ENCODE measurements at regions not wholly inside any gene's neighbourhood (a gene's known extent, or its start where the extent isn't known, plus 50 kb on each side); places are given as distances from the start of the nearest gene placed in this dataset.

DNA sequence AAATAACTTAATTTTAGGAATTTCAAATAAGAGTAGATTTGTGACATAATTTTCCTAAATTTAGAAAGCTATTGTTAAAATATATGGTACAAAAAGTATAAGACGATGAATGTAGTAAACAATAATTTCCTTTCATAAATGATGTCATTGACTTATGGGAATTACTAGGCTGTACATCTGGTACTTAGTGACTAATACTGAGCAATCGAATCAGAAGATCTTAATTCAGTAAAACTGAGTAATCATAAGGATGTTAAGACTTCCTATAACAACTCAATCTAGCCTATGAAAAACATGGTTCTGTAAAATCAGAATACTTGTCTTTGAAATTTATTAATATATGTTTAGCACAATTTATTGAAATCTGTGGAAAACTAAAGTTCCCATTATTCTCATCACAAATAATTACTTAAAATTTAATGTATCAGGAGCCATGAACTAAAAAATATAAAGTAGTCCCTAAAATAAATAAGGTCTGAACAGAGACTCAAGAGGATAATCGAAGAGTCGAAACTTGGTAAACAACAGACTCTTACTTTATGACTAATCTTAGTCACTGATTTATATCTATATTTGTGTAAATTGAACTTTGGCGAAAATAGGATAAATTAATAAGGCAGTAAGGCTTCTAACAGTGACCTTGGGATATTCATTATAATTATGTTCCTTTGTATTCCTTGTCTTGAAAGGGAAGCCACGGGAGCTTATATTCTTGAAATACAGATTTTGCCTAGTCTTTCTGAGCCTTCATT is 142.1 kb downstream of the HGF start:
- H3K36me3 ChIP-seq: no peaks in the 10 kb centered on the region
- DNase-seq (ENCODE audit: extremely low spot score): no peak
- no peak for TF ChIP-seq POLR2AphosphoS5 (IDR thresholded peaks at IDR 0.05)
- TF ChIP-seq POLR2A (IDR thresholded peaks at IDR 0.05; ENCODE audit: low read depth): no peak
- TF ChIP-seq, protein P1, sequence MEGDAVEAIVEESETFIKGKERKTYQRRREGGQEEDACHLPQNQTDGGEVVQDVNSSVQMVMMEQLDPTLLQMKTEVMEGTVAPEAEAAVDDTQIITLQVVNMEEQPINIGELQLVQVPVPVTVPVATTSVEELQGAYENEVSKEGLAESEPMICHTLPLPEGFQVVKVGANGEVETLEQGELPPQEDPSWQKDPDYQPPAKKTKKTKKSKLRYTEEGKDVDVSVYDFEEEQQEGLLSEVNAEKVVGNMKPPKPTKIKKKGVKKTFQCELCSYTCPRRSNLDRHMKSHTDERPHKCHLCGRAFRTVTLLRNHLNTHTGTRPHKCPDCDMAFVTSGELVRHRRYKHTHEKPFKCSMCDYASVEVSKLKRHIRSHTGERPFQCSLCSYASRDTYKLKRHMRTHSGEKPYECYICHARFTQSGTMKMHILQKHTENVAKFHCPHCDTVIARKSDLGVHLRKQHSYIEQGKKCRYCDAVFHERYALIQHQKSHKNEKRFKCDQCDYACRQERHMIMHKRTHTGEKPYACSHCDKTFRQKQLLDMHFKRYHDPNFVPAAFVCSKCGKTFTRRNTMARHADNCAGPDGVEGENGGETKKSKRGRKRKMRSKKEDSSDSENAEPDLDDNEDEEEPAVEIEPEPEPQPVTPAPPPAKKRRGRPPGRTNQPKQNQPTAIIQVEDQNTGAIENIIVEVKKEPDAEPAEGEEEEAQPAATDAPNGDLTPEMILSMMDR (IDR thresholded peaks at IDR 0.05): no peak
- TF ChIP-seq EP300 (IDR thresholded peaks at IDR 0.05): no peak
- no peaks in the 10 kb centered on the region for H3K9me3 ChIP-seq
- H3K4me1 ChIP-seq: no peaks in the 10 kb centered on the region
- H3K27me3 ChIP-seq: no peaks in the 10 kb centered on the region
- intact Hi-C loops (cut with DNase I): no loop called here
- H3K4me3 ChIP-seq: no peak overlapping the region
- 85% methylated on average over 6 of the region's 6 CpGs for WGBS
- no peak overlapping the region for H3K27ac ChIP-seq (replicated peaks in 1 of 4)

DNA sequence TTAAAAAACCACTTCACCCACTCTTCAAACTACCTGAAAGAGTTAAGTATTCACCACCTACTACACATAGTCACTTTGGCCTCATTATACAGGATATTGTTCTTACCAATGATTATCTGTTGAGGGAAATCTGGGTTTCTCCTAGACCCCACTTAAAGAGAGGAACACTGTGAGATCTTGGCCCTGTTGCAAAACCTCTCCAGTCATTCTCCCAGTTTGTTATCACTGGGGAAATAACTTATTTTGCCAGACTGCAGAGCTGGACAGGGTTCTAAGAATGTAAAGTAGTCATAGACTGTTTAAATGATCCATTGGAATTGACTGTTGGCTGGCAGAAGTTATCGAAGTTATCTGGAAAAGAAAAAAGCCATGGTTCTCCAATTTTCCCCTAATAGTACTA is 143.8 kb downstream of the HGF start:
- intact Hi-C loops (cut with DNase I): no loop called here
- Histone ChIP-seq H3K27me3 (no peaks in the 10 kb centered on the region), H3K4me1 (no peaks in the 10 kb centered on the region), H3K27ac (replicated peaks in 1 of 4) (no peak overlapping the region), H3K36me3 (no peaks in the 10 kb centered on the region), H3K9me3 (no peaks in the 10 kb centered on the region), H3K4me3 (no peak overlapping the region)
- WGBS: 65% methylated on average over 1 of the region's 1 CpG
- no peak for TF ChIP-seq POLR2AphosphoS5 (IDR thresholded peaks at IDR 0.05)
- no peak for DNase-seq (ENCODE audit: extremely low spot score)

DNA sequence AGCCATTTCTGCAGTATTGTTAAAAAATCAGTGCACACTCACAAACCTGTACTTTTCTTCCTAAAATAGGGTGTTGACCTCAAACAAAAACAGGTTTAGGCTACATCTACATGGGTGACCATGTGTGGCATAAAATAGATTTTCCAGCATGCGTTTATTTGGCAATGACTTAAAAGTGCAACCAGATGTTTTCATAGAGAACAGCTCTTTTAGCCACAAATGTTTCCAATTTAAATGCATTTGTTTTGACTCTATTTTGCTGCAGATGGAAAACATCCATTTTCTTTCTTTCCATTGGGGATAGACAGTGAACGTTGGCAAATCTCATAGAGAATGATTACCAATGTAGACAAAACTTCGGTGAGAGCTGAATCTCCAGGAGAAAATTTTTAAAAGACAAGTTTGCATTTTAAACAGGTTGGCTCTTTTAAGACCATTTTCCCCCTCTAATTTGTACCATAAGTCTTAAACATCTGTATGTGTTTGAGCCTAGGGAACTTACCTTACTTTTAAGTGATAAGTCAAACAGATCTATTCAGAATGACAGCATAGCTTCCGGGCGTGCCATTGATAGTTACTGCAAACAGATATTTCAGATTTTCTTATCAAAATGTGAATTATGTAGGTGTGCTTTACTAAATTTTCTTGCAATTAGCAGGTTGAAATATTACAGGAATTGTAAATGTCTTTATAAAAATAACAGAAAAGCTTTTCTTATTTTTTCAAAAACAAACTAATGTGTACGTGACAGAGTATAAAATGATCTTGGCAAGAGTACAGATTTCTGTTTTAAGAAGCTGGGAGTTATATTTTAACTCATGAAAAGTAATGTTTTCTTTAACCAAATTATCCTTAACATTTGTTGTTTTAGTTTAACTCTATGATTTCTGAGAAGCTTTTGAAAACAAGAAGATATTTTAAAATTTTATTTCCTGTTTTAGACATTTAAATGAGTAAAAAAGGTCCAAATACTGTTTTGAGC is 144.9 kb downstream of the HGF start:
- Histone ChIP-seq H3K27ac (replicated peaks in 1 of 4) (no peak overlapping the region), H3K9me3 (no peaks in the 10 kb centered on the region), H3K4me1 (no peaks in the 10 kb centered on the region), H3K36me3 (no peaks in the 10 kb centered on the region), H3K27me3 (no peaks in the 10 kb centered on the region), H3K4me3 (no peak overlapping the region)
- no peak for TF ChIP-seq POLR2A (IDR thresholded peaks at IDR 0.05; ENCODE audit: low read depth)
- WGBS: 74% methylated on average over 6 of the region's 6 CpGs
- intact Hi-C loops (cut with DNase I): no loop called here
- no peak for DNase-seq (ENCODE audit: extremely low spot score)

DNA sequence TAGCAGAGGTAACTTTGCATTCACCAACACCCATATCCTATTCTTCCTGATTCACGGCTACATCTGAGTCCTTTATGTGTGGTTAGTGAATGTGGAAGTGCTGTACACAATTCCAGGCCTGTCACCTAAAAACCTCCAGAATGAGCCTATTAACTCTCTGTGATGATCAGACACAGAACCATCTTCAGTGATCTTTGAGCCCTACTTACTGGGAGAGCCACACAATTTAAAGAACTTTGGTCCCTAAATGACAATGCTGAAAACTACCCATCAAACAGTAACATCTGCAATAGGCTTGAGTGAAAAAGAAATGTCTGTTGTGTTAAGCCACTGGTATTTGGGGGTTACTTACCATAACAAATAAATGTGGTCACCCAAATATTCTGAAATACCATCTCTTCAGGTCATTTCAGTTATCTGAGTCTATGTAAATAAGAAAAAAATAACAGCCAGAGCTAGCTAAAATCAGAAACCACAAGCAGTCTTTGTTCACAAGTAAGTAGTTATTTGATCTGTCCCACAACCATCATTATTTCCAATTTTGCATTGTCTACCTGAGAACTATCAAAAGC is 145.7 kb downstream of the HGF start:
- DNase-seq (ENCODE audit: extremely low spot score): no peak
- H3K4me1 ChIP-seq: no peaks in the 10 kb centered on the region
- no peaks in the 10 kb centered on the region for H3K9me3 ChIP-seq
- 100% methylated on average over 1 of the region's 1 CpG for WGBS
- intact Hi-C loops (cut with DNase I): no loop called here
- H3K4me3 ChIP-seq: no peak overlapping the region
- no peaks in the 10 kb centered on the region for H3K36me3 ChIP-seq
- H3K27ac ChIP-seq (replicated peaks in 1 of 4): no peak overlapping the region
- no peaks in the 10 kb centered on the region for H3K27me3 ChIP-seq
- TF ChIP-seq EP300 (IDR thresholded peaks at IDR 0.05): no peak
- no peak for TF ChIP-seq POLR2A (IDR thresholded peaks at IDR 0.05; ENCODE audit: low read depth)
- TF ChIP-seq, protein P1 (IDR thresholded peaks at IDR 0.05): no peak
- TF ChIP-seq POLR2AphosphoS5 (IDR thresholded peaks at IDR 0.05): no peak

GRCh38 chr7:81623251-81623855 is 146.5 kb downstream of the HGF start:
- H3K27ac ChIP-seq (replicated peaks in 1 of 4): no peak overlapping the region
- 100% methylated on average over 1 of the region's 1 CpG for WGBS
- no peaks in the 10 kb centered on the region for H3K36me3 ChIP-seq
- H3K9me3 ChIP-seq: no peaks in the 10 kb centered on the region
- intact Hi-C loops (cut with DNase I): no loop called here
- no peak for DNase-seq (ENCODE audit: extremely low spot score)
- TF ChIP-seq POLR2AphosphoS5 (IDR thresholded peaks at IDR 0.05): no peak
- TF ChIP-seq EP300 (IDR thresholded peaks at IDR 0.05): no peak
- TF ChIP-seq, protein P1 (IDR thresholded peaks at IDR 0.05): no peak
- no peaks in the 10 kb centered on the region for H3K27me3 ChIP-seq
- H3K4me1 ChIP-seq: peaks cover 0 to 5% (median 0%) of the 10 kb centered on the region in 4 donors
- no peak overlapping the region for H3K4me3 ChIP-seq

All from esophagus muscularis mucosa (tissue), 4 donors.